Stimulated activated CD4-positive, alpha-beta T cell treated with anti-CD3 and anti-CD28 coated beads, Interleukin-2, amount 100 ng/mL, for 48 hours (primary cell): ENCODE measurements at regions not wholly inside any gene's neighbourhood (a gene's known extent, or its start where the extent isn't known, plus 50 kb on each side); places are given as distances from the start of the nearest gene placed in this dataset.

Source experiments
- DNase-seq, 2 donors: peaks; one replicate each; pipeline ENCODE4 v3.0.0-alpha.2; 2020

DNA sequence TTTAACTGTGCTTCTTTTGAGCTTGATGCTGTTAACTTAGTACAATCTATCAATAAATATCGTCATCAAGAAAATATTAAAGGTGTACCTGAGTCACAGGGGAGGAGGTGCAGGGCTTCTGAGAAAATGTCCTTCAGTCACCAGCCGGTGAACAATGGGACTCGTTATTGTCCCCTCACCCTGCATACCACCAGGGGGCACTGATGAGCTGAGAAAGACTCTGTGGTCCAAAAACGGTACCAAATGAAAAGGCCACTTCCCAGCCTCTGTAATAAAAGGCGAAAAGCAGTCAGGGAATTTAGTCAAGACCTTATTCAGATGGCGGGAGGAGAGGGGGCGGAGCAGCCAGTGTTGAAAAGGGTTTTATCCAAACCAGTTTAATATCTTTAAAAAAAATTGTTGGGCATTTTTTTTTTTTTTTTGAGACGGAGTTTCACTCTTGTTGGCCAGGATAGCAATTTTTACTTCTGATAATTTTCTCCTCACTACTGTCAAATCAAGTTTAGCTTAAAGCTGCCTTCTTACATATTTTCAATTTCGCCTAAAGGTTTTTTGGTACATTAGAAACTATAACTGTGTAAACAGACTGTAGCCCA, 271.9 kb upstream of the ADAMTS16 start:
- DNase-seq = peak; percentile 51 to 59

DNA sequence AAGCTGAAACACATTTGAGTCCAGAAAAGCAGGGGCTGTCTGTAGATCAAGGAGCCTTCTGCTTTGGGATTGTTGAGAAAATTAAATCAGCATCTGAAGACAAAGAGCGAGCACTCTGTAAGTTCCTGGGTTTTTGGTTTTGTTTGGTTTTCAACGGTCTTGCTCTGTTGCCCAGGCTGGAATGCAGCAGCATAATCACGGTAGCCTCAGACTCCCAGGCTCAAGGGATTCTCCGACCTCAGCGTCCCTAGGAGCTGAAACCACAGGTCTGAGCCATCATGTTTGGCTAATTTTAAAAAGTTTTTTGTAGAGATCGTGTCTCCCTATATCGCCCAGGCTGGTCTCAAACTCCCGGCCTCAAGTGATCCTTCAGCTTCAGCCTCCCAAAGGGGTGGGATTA, 266.5 kb upstream of the ADAMTS16 start:
- DNase-seq = no peak

DNA sequence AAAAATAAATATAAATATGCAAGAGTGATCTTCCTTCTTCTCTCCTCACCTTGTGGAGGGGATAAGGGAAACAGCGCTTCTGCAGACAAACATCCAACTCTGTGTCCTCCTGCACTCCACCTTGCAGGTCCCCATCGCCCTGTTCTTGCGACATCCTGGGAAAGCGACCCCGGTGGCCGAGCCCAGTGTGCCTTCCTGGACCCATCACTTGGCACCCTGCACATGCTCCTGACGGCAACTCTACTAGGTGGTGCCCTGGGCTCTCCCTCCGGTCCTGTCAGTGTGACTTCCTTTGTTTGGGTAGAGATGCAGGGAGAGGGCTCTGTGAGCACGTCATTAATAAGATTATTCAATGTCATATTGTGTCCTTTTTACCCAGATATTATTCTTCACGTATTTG, 266.0 kb upstream of the ADAMTS16 start:
- no peak for DNase-seq

DNA sequence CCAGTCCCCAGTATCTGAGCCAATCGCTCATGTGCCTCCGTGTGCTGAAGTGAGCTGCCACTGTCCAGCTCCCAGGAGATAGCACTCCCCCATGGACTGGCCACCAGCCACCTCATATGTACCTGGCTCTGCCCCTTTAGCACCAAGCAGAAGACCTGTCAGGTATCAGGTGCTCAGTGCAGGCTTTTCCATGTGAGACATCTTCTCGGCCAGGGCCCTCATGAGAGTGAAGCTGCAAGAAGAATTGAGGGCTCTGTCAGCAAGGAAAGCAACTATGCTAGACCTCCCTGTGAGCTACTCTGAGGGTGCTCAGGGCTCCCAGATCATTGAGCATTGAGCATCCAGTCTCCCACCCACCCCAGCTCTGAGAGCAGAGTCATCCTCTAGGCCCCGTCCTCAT, 264.2 kb upstream of the ADAMTS16 start:
- no peak for DNase-seq

DNA sequence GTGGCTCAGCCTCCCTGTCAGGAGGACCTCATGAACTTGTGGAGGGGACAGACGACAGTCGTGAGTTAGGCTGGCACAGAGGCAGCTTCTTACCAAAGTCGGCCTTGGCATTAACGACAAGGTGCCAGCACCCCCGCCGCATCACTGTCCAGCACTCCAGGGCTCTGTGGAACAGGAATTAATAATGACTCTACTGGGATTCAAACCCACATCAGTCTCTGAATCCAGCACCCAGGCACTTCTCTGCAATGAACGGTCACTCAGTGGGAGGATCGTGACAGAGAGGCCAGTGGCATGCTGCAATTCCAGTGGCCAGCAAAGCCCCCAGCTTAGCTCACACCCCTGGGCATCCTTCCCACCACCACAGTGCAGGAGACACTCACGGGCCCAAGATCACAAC, 263.3 kb upstream of the ADAMTS16 start:
- no peak for DNase-seq

DNA sequence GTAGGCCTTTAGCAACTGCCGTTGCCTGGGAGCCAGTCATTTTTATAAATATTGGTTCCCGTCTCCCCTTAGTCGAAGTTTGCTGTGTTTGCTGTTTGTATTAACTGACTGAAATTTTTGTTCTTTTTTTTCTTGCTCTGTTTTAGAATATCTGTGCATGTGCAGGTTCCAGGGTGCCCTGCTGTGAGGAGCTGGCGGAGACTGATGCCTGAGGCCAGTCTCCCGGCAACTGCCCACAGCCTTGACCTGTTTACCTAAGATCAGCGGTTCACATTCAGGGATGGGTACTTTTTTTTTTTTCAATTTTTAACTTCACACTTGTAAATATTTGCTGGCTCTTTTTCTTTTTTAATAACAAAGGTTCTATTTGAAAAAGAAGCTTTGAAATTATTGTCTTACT, 262.6 kb upstream of the ADAMTS16 start:
- DNase-seq = no peak

DNA sequence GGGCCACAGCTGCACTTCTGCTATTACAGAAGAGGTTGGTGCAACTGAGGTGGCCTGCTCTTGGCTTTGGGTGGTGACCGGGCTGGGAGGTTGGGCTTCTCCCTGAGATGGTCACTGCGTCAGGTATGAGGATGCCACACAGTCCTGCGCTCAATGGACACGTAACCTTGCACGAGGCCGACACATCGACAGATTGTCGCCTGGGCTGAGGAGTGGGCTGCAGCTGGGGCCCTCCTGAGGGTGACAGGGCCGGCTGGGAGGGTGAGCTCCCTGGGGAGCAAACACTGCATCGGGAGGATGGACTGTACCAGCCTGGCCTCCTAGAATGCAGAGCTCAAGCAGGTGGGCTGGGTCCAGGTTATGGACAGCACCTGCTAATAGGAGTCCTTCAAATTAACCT, 261.1 kb upstream of the ADAMTS16 start:
- no peak for DNase-seq

DNA sequence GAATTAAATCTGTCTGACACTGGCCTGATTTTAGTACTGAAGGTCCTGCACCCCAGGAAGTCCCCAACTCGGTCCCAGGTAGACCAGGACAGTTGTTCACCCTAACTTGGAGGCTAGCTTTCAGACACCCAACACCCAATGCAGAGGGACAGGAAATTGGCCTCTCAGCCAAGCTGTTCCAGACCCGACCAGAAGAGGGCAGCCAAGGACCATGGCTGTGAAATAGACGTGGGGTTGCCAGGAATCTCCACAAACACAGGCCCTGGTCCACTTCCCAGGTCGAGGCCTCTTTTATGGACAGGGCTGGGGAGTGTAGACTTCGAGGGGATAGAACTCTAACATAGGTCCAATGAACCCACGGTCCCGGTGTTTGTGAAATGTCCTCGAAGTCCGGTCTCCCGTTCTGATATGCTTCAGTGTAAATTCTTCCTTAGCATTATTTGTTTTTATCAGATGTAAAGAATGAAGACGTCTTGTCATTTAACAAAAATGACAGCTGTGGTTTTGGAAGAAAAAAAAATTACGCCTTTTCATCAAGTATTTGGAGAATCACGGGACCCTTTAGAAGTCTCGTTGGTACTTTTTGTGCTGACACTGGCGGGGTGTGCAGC, 260.3 kb upstream of the ADAMTS16 start:
- DNase-seq = peak; percentile 53 to 56

DNA sequence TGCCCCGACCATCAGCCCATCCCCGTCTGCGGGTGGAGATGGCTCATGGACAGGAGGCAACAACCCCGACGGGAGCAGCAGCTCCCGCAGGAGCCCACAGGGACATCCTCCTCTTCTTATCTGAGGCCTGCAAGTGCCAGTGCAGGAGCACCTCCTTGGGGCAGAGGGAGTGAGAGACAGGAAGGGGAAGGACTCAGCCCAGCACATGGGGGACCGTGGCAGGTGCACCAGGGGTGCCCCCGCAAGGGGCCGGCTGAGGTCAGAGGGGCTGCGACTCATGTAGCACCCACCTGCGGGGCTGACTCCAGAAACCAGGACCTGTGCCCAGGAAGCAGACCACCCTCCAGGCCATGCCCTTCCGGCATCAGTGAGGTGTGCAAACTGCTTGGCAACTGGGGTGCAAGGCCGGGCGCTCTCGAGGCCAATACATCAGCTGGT, 259.8 kb upstream of the ADAMTS16 start:
- no peak for DNase-seq

DNA sequence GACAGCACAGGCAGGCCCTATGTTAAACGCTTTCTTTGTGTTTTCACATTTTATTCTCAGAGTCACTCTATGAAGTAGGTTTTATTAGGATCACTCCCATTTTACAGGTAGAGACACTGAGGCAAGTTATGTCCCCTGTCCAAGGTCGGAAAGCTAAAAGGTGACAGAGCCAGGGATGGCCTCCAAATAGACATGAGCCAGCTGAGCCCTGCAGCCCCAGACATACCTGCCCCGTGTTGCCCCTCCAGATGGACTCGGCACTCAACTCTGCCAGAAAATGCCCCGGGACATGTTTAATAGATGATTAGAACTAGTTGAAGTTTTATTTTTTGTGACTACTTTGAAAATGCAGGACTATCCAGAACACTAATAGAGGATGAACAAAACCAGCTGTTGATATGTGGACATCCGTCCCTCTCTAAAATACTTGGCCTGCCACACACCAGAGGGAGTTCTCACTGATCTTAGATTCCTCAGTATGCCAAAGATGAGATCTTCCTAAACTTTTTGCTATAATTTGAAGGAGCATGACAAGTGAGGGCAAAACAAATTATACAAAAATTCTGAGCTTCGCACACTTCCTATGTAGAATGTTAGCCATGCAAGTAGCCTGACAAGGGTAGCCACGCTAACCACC, 258.6 kb upstream of the ADAMTS16 start:
- no peak for DNase-seq

DNA sequence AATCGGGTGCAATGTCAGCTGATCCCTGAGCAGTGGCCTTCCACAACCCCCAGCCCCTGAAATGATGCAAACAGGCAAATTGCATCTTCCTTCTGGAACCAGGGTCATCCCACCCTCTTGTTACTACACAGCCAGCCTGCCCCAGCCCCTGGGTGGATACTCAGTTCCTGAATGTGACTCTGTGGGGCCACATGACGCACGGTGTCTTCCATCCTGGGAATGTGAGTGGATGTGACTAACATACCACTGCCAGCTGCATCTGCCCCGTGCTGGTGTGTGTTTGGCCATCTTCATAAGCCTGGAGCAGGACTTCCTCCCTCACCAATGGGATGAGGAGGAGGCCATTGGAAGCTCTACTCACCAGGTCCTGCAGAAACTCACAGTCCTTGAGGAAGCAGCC, 257.9 kb upstream of the ADAMTS16 start:
- no peak for DNase-seq

DNA sequence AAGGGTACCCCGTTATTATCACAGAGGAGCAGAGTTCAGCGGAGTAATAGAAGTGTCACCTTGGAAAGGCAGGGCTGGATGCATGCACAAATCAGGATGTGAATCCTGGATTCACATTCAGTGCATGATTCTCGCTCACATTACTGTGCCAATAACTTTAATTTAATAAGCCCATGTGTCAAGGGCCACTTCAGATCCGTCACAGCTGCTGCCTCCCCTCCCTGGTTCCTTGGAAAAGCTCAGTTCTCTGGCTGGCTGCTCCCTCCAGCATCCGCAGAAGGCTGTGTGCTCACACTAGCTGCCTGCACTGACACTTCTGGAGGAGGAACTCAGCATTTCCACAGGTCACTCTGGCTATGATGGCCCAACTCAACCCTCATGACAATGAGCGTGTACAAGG, 256.8 kb upstream of the ADAMTS16 start:
- no peak for DNase-seq

DNA sequence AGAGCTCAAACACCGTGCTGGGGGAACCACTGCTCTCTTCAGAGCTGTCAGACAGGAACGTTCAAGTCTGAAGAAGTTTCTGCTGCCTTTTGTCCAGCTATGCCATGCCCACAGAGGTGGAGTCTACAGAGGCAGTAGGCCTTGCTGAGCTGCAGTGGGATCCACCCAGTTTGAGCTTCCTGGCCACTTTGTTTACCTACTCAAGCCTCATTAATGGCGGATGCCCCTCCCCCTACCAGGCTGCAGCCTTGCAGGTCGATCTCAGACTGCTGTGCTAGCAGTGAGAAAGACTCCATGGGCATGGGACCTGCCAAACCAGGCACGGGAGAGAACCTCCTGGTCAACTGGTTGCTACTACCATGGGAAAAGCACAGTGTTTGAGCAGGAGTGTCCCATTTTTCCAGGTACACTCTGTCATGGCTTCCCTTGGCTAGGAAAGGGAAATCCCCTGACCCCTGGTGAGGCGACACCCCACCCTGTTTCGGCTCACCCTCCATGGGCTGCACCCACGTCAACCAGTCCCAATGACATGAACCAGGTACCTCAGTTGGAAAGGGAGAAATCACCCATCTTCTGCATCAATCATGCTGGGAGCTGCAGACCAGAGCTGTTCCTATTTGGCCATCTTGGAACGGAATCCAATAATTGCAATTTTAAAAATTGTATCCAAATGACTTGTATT, 246.9 kb upstream of the ADAMTS16 start:
- DNase-seq = no peak

DNA sequence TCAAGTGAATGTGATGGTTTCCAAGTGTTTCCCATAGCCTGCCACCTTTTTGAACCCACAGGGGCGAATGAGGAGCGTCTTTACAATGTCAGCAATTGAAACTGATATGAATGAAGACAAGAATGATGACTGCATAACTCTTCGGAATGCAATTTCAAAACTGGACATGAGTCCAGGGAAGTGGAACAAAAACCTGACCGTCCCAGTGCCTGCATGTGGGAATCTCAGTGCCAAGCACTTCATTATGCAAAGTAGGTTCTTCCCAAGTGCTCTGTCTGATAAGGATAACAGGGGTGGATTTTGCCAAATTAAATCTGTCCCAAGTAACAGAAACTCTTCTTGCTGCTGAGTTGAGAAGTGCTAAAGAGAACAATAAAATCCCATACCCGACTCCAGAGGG, 243.8 kb upstream of the ADAMTS16 start:
- no peak for DNase-seq

DNA sequence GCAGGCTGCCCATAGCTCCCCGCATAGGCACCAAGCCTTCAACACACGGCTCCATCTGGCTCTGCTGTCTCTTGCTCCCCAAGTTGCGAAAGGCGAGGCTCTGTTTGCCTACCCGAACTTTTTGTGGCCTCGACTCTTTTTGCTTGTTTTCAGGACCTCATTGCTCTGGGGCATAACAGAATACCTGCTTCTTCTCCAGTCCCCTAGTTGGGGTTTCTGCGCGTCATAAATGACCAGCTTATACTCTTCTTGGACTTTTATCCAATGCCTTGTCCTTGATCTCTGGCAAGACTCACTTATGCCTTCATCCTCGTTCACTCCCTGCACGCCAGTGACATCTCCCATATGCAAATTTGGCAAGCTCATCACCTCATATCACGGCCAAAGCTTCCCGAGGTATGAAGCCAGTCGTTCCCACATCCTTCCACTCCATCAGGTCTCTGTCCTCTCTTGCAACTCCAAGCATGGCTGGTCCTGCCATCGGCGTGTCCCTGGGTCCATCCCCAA, 238.8 kb upstream of the ADAMTS16 start:
- no peak for DNase-seq

DNA sequence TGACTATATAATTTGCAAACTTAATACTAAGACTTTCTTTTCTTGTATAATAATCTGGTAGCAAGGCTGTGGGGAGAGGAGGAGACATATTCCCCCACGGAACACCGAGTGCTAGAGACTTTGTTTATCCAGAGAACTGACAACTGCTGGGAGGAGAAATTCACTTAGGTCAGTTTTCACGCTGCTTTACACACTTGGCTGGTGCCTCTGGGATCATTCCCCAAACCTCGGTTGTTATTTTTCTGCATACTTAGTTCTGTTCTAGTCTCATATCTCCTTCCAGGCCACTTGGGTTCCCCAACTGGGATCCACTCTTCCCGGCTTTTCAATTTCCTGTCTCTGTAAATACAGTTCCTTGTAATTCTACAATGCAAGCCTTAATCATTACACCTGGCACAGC, 238.2 kb upstream of the ADAMTS16 start:
- DNase-seq = no peak

DNA sequence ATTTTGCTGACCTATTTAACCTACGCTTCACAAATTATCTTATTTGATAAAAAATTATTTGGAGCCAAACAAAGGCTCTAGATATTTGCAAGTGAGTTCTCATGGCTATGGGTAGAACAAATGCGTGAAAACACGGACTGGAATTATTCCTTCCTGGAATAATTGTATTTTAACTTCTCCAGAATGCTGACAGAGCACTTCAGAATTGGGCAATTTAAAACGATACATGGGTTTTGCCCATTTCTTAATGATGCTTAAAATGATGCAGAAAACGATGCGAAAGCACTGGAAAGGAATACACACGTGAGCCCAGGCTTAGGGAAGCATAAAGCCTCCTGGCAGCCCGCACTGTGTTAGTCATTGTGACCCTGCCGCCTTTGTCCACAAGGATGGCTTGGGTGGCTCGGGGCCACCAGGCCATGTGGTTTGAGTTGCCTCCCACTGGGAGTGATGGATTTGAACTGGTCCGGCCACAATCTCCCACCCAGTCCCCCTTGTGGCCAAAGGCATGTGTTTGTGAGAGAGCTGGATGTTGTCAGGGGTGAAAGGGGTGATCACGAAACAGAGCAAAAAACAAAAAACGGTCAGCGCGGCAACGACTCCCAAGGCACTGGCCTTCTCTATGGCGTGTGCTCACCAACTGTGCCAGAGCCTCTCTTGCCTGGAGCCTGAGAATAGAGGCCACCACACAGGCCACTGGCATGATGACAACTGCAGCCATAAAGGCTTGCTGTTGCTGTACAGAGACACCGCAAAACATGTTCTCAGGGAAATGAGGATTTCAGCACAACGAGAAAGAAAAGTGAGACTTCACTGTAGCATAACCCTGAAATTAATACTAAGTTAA, 234.2 kb upstream of the ADAMTS16 start:
- no peak for DNase-seq

DNA sequence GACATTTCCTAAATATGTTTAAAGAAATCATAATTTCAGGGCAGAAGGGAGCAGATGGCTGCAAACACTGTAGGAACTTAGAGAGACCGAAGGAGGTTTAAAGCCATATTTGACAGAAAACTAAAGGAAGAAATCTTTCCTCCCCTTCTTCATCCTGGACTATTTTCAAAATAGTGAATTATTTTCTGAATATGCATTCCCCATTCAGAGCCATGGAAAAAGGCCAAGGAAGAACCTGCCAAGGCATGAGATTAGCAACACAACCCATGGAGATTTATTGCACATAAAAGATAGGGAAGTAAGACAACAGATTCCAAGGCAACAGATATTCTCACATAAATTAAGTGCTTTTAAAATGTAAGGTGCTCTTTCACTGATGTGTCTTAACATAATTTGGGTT, 233.3 kb upstream of the ADAMTS16 start:
- no peak for DNase-seq

DNA sequence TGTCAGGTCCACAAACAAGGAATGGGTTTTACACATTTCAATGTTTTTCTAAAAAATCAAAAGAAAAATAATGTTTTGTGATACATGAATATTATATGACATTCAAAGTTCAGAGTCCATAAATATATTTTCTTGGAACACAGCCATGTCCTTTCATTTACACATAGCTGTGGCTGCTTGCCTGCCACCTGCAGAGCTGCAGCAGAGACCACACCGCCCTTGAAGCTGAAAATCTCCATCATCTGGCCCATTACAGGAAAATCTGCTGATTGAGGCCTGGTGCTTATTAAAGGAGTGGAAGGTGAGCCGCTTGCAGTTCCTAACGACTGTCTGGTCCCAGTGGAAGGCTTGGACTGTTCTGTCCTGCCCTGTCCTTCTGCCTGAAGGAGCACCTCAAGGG, 232.6 kb upstream of the ADAMTS16 start:
- DNase-seq = no peak

DNA sequence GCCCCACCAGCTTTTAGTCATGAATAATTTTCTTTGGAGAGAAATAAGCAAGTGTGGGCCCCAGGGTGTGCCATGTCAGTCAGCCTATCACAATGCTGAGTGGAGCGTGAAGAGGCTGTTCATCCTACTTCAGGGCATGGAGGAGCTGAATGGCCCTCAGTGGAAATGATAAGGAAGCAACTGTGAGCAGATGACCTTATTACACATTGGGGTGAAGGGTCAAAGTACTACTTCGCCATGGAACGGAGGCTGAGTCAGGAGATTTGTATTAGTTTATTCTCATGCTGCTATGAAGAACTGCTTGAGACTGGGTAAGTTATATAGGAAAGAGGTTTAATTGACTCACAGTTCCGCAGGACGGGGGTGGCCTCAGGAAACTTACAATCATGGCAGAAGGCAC, 231.0 kb upstream of the ADAMTS16 start:
- no peak for DNase-seq

DNA sequence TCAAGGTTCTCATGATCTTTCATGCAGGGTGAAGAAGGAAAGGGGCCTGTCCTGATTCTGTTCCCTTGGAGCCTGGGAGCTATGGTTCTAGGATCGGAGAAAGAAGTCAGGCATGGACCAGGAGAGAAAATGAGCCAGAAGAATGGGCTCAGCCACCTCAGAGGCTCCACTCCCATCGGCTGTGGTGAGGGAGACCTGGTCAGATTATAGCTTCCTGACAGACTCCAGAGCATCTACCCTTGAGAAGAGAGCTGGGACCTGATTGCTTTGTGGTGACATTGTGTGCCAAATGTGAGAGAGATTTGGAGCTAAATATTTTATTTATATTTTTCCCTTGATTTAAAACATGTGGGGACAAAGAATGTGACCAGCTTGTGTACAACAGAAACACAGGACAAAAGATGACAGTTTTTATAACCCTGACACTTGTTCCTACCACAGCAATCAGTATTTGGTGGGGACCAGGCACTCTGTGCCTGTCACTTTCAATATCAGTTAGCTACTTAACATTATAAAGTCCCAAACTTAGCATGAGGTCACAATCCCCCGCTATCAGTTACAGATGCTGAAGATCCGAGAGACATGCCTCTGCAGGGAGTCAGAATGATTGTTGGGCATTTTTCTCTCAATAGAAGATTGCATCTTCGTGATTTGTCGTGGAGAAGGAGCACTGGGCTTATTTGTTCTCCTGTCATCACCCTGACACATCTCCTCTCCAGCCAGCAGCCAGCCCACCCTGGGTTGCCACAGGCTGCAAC, 228.3 kb upstream of the ADAMTS16 start:
- DNase-seq = no peak

DNA sequence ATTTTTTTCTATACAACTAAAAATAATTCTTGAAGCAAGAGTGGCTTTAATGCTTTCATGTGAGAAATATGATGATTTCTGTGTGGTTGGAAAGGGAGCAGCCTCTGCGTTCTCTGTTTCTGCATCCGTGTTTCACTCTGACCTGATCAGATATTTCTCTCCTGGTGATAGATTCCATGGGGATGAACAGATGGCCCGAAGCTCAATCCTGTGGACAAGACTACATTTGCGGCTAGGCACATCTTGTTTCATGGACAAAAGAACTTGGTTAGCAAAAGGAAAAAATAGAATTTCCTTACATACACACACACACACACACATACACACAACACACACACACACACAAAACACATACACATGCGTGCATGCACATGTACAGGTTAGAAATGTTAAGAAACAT, 218.2 kb upstream of the ADAMTS16 start:
- DNase-seq = no peak
